Mesodermal cell (in vitro differentiated cells): ENCODE measurements at regions not wholly inside any gene's neighbourhood (a gene's known extent, or its start where the extent isn't known, plus 50 kb on each side); places are given as distances from the start of the nearest gene placed in this dataset.

ENCODE experiments used
- H3K27ac ChIP-seq: 2 replicates; pipeline ENCODE4 v1.7.0; 2013; ENCODE audit warnings: mild to moderate bottlenecking, low read depth, low read length, moderate library complexity; ENCODE audit not compliant: severe bottlenecking
- H3K36me3 ChIP-seq: 2 replicates; pipeline ENCODE4 v1.7.1; 2013; ENCODE audit warnings: mild to moderate bottlenecking, low read length, moderate library complexity; ENCODE audit not compliant: control insufficient read depth, insufficient read depth
- H3K4me1 ChIP-seq: one replicate; pipeline ENCODE4 v1.7.1; 2013; ENCODE audit warnings: mild to moderate bottlenecking, low read length; ENCODE audit not compliant: insufficient read depth, control insufficient read depth, poor library complexity, severe bottlenecking
- H3K4me3 ChIP-seq: 2 replicates; pipeline ENCODE4 v1.7.0; 2013; ENCODE audit warnings: low read length, control low read depth, mild to moderate bottlenecking; ENCODE audit not compliant: insufficient read depth, poor library complexity, severe bottlenecking; ENCODE audit errors: extremely low read depth
- H3K9me3 ChIP-seq: 2 replicates; pipeline ENCODE4 v1.7.1; 2013; ENCODE audit warnings: mild to moderate bottlenecking, low read length, moderate library complexity; ENCODE audit not compliant: control insufficient read depth
- WGBS, 2 experiments: methylation state at CpG; one replicate each; pipeline ENCODE4 v1.1.5; 2013; ENCODE audit warnings: missing lambda C conversion rate in 2 of 2; ENCODE audit not compliant: insufficient coverage in 2 of 2; 5-methylcytosine and 5-hydroxymethylcytosine counted together

- Histone ChIP-seq H3K4me1 (no peaks in the 10 kb centered on the region), H3K4me3 (no peak overlapping the region), H3K36me3 (no peaks in the 10 kb centered on the region), H3K27ac (no peak overlapping the region), H3K9me3 (no peaks in the 10 kb centered on the region)
- WGBS, 2 experiments, result 83 to 84% methylated on average over 6 to 7 of the region's 7 CpGs
These were observed 100.4 kb upstream of the PLXNC1 start for GRCh38 chr12:94047781-94048567.

- 87 to 90% methylated on average over 2 to 3 of the region's 3 CpGs for WGBS, 2 experiments
These were observed 99.6 kb upstream of the PLXNC1 start for GRCh38 chr12:94048757-94049156.

GRCh38 chr12:94049718-94050117 is 98.7 kb upstream of the PLXNC1 start:
- Histone ChIP-seq H3K36me3 (no peaks in the 10 kb centered on the region), H3K27ac (no peak overlapping the region), H3K4me1 (no peaks in the 10 kb centered on the region), H3K4me3 (no peak overlapping the region), H3K9me3 (no peaks in the 10 kb centered on the region)
- 89% methylated on average over 2 of the region's 2 CpGs; no CpG with 5 or more reads in 1 of the 2 experiments for WGBS, 2 experiments

More at GRCh38 chr12:94048757-94049156, 99.6 kb upstream of the PLXNC1 start:
- Histone ChIP-seq H3K9me3 (no peaks in the 10 kb centered on the region), H3K27ac (no peak overlapping the region), H3K36me3 (no peaks in the 10 kb centered on the region), H3K4me3 (no peak overlapping the region), H3K4me1 (no peaks in the 10 kb centered on the region)

GRCh38 chr12:94053676-94054075 is 94.7 kb upstream of the PLXNC1 start:
- Histone ChIP-seq H3K9me3 (no peaks in the 10 kb centered on the region), H3K27ac (no peak overlapping the region), H3K4me1 (no peaks in the 10 kb centered on the region), H3K36me3 (no peaks in the 10 kb centered on the region), H3K4me3 (no peak overlapping the region)
- 93 to 100% methylated on average over 1 to 2 of the region's 2 CpGs for WGBS, 2 experiments

- H3K36me3 ChIP-seq, result no peaks in the 10 kb centered on the region
- 100% methylated on average over 1 of the region's 3 CpGs; no CpG with 5 or more reads in 1 of the 2 experiments for WGBS, 2 experiments
These were observed 92.8 kb upstream of the PLXNC1 start for GRCh38 chr12:94055528-94055927.

GRCh38 chr12:94056419-94057158 is 91.8 kb upstream of the PLXNC1 start:
- no peaks in the 10 kb centered on the region for H3K4me1 ChIP-seq
- no peak overlapping the region for H3K27ac ChIP-seq
- no peak overlapping the region for H3K4me3 ChIP-seq
- no peaks in the 10 kb centered on the region for H3K9me3 ChIP-seq
- WGBS, 2 experiments, result no CpG with 5 or more reads among the region's 2 CpGs
- no peaks in the 10 kb centered on the region for H3K36me3 ChIP-seq

More at GRCh38 chr12:94055528-94055927, 92.8 kb upstream of the PLXNC1 start:
- no peaks in the 10 kb centered on the region for H3K4me1 ChIP-seq
- no peaks in the 10 kb centered on the region for H3K9me3 ChIP-seq
- H3K27ac ChIP-seq, result no peak overlapping the region
- H3K4me3 ChIP-seq, result no peak overlapping the region

- Histone ChIP-seq H3K36me3 (no peaks in the 10 kb centered on the region), H3K4me3 (no peak overlapping the region), H3K27ac (peak overlapping the region; percentile 50), H3K4me1 (no peaks in the 10 kb centered on the region), H3K9me3 (no peaks in the 10 kb centered on the region)
- 96 to 100% methylated on average over 4 to 5 of the region's 7 CpGs for WGBS, 2 experiments
These were observed 90.9 kb upstream of the PLXNC1 start for GRCh38 chr12:94057262-94058151.

GRCh38 chr12:94059394-94060368 is 88.7 kb upstream of the PLXNC1 start:
- Histone ChIP-seq H3K4me3 (no peak overlapping the region), H3K4me1 (no peaks in the 10 kb centered on the region)
- WGBS, 2 experiments, result 96 to 100% methylated on average over 2 to 3 of the region's 5 CpGs

GRCh38 chr12:94062194-94062593 is 86.2 kb upstream of the PLXNC1 start:
- H3K9me3 ChIP-seq, result no peaks in the 10 kb centered on the region
- H3K4me3 ChIP-seq, result no peak overlapping the region
- no peaks in the 10 kb centered on the region for H3K36me3 ChIP-seq
- no peaks in the 10 kb centered on the region for H3K4me1 ChIP-seq
- H3K27ac ChIP-seq, result no peak overlapping the region
- WGBS, 2 experiments, result no CpG with 5 or more reads among the region's 1 CpG

More at GRCh38 chr12:94059394-94060368, 88.7 kb upstream of the PLXNC1 start:
- no peaks in the 10 kb centered on the region for H3K9me3 ChIP-seq
- no peaks in the 10 kb centered on the region for H3K36me3 ChIP-seq
- no peak overlapping the region for H3K27ac ChIP-seq
